GM12891 (cell line): ENCODE measurements at regions not wholly inside any gene's neighbourhood (a gene's known extent, or its start where the extent isn't known, plus 50 kb on each side); places are given as distances from the start of the nearest gene placed in this dataset.
"Not testable (repeated sequence)": the region's sequence is repeated elsewhere in the genome, so short reads cannot be mapped to it uniquely, and the experiment has no call there.

Source experiments
- DNase-seq: peaks from one replicate; pipeline ENCODE4 v3.0.0; 2011; ENCODE audit warnings: low spot score; ENCODE audit not compliant: insufficient read length
- FAIRE-seq: peaks from 2 replicates; lab custom pipeline; 2011; peaks lifted over from hg19 to GRCh38; lab: Jason Lieb, UNC
- PAX5 ChIP-seq: IDR thresholded peaks from 2 replicates; pipeline ENCODE4 v1.6.1; 2011; ENCODE audit warnings: low read length, moderate library complexity, mild to moderate bottlenecking; ENCODE audit not compliant: insufficient read depth, severe bottlenecking
- POLR2A ChIP-seq: IDR thresholded peaks from 2 replicates; pipeline ENCODE4 v1.6.1; 2011; ENCODE audit warnings: low read depth, low read length, control low read depth
- POLR2AphosphoS5 ChIP-seq: IDR thresholded peaks from 2 replicates; pipeline ENCODE4 v1.6.1; 2011; ENCODE audit warnings: low read depth, low read length, control low read depth
- POU2F2 ChIP-seq: IDR thresholded peaks from 2 replicates; pipeline ENCODE4 v1.6.1; 2011; ENCODE audit warnings: low read depth, mild to moderate bottlenecking, control low read depth, low read length, moderate library complexity
- SPI1 ChIP-seq: IDR thresholded peaks from 2 replicates; pipeline ENCODE4 v1.6.1; 2011; ENCODE audit warnings: low read depth, low read length, control low read depth
- TAF1 ChIP-seq: IDR thresholded peaks from 2 replicates; pipeline ENCODE4 v1.6.1; 2011; ENCODE audit warnings: low read depth, low read length, control low read depth

GRCh38 chr4:3874028-3874415 lies 107.8 kb downstream of the ADRA2C start:
- TF ChIP-seq SPI1 (no peak), TAF1 (no peak)
- FAIRE-seq (no peak), DNase-seq (no peak)

GRCh38 chr4:3874525-3875110 lies 108.4 kb downstream of the ADRA2C start:
- FAIRE-seq (no peak), DNase-seq (no peak)
- no peak for TF ChIP-seq POLR2AphosphoS5
- TF ChIP-seq SPI1 = no peak

- no peak for FAIRE-seq
Observed at GRCh38 chr4:3875466-3875865, 109.3 kb downstream of the ADRA2C start.

DNA sequence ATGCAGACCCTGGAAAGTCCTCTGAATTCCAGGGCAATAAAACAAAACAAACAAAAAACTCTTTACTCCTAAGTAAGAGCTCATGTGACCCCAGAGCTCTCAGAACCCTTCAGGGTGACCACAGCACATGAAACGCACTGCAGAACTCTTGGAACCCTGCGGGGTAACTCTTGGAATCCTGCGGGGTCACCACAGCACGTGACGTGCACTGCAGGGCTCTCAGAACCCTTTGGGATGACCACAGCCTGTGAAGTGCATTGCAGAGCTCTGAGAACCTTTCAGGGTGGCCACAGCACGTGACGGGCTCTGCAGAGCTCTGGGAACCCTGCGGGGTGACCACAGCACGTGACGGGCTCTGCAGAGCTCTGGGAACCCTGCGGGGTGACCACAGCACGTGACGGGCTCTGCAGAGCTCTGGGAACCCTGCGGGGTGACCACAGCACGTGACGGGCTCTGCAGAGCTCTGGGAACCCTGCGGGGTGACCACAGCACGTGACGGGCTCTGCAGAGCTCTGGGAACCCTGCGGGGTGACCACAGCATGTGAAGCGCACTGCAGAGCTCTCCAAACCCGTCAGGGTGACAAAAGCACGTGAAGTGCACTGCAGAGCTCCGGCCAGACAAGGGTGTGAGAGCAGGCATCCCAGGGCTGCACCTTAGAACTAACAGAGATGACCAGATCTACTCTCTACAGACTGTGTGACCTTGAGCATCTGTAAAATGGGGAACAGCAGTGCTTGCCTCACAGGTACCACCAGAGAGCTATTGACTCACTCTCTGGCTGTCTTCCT lies 110.1 kb downstream of the ADRA2C start:
- FAIRE-seq, DNase-seq: not testable (repeated sequence)

More at GRCh38 chr4:3875466-3875865, 109.3 kb downstream of the ADRA2C start:
- no peak for DNase-seq
- no peak for TF ChIP-seq TAF1
- no peak for TF ChIP-seq POLR2AphosphoS5
- no peak for TF ChIP-seq SPI1
- TF ChIP-seq POU2F2 = no peak
- no peak for TF ChIP-seq POLR2A

GRCh38 chr4:3877236-3877635 lies 111.1 kb downstream of the ADRA2C start:
- no peak for FAIRE-seq
- DNase-seq = no peak
- TF ChIP-seq POLR2A (no peak), POU2F2 (no peak), SPI1 (no peak), POLR2AphosphoS5 (no peak), TAF1 (no peak), PAX5 (no peak)

- no peak for TF ChIP-seq POU2F2
- no peak for TF ChIP-seq SPI1
- no peak for TF ChIP-seq PAX5
- TF ChIP-seq POLR2AphosphoS5 = no peak
- TF ChIP-seq POLR2A = no peak
- no peak for TF ChIP-seq TAF1
- FAIRE-seq (no peak), DNase-seq (no peak)
Observed at GRCh38 chr4:3877868-3878267, 111.7 kb downstream of the ADRA2C start.

- no peak for FAIRE-seq
- DNase-seq = no peak
- no peak for TF ChIP-seq POLR2AphosphoS5
- no peak for TF ChIP-seq PAX5
- TF ChIP-seq POU2F2 = no peak
- no peak for TF ChIP-seq POLR2A
- TF ChIP-seq SPI1 = no peak
- TF ChIP-seq TAF1 = no peak
Observed at GRCh38 chr4:3878678-3879077, 112.5 kb downstream of the ADRA2C start.

DNA sequence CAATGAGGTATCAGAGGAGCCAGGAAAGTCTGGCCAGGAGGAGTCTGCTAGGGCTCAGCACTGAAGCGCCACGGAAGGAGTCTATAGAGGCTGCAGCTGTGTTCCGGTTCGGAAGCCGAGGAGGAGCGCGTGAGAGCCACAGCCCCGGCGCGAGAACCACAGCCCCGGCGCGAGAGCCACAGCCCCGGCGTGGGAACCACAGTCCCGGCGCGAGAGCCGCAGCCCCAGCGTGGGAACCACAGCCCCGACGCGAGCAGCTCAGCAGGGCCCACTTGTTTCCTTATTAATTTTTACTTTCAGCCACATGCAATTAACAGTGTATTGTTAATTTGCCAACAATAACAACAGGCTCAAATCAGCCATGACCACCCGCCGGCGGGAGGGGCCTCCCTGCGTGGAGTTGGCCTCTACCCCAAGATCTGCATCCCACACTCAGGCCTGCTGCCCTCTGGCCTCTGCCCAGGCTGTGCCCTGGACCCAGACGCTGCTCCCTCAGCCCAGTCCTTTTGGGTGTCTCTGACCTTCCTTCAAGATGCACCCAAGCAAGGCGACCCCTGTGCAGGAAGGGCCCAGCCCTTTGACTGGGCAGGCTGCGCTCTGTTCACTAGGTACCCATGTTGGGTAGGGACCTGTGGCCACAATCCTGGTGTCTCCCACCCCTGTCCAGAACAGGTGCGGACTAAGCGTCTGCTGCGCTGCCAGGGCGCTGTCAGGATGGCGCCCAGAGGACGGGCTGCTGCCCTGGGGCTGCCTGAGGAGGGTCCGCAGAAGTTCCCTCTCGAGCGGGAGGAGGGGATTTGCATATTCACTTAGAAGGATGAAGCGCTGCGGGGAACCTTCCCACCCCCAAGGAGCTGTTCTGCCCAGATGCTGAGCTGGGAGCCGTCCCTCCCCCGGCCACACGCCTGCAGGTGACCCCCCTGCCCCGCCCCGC lies 113.8 kb downstream of the ADRA2C start:
- FAIRE-seq (no peak), DNase-seq (peak; percentile 12)
- TF ChIP-seq POU2F2 = 0 out of 2 replicates have a peak, but pooled peaks have one; percentile 15
- TF ChIP-seq TAF1 = no peak

DNA sequence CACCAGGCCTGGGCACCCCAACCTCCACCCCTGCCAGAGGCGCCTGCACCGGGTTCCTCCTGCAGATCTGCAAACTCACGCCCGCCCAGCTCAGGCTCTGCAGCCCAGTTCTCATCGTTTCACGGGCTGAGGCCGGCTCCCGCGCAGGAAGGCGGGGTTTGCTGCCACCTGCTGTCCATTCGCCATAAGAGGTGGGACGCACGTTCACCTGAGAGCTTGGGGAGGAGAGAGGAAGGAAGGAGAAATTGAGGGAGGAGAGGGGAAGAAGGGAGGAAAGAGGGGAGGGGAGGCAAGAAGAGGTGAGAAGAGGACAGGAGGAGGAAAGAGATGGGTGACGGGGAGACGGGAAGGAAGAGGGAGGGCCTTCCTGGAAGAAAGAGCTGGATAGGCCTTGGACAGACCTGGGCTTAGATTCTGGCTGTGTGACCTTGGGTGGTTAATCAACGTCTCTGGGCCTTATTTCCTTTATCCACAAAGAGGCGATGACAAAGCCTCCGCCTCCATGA lies 114.5 kb downstream of the ADRA2C start:
- FAIRE-seq (peak; percentile 82), DNase-seq (peak; percentile 74)
- no peak for TF ChIP-seq POU2F2
- TF ChIP-seq PAX5 = no peak
- TF ChIP-seq POLR2A = no peak
- no peak for TF ChIP-seq SPI1
- no peak for TF ChIP-seq POLR2AphosphoS5

GRCh38 chr4:3882316-3882885 lies 116.2 kb downstream of the ADRA2C start:
- DNase-seq, FAIRE-seq: not testable (repeated sequence)

DNA sequence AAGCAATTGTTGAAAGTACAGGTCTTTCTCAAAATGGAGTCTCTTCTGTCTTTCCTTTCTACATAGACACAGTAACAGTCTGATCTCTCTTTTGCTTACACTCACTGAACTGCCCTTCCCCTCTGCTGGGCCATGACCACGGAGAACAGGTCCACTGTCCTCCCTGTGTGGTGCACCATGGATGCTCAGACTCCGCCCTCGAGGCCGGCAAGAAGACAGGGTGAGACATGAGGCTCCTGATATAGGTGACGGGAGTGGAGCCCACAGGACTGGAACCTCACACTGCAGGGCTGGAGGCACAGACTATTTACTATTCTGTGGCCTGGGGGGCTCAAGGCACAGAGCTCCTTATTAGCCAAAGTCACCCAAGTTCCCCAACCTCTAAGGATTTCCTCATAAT lies 118.1 kb downstream of the ADRA2C start:
- not testable (repeated sequence) for FAIRE-seq, DNase-seq

- DNase-seq = not testable (repeated sequence)
Observed at GRCh38 chr4:3893590-3893989, 127.4 kb downstream of the ADRA2C start.

DNA sequence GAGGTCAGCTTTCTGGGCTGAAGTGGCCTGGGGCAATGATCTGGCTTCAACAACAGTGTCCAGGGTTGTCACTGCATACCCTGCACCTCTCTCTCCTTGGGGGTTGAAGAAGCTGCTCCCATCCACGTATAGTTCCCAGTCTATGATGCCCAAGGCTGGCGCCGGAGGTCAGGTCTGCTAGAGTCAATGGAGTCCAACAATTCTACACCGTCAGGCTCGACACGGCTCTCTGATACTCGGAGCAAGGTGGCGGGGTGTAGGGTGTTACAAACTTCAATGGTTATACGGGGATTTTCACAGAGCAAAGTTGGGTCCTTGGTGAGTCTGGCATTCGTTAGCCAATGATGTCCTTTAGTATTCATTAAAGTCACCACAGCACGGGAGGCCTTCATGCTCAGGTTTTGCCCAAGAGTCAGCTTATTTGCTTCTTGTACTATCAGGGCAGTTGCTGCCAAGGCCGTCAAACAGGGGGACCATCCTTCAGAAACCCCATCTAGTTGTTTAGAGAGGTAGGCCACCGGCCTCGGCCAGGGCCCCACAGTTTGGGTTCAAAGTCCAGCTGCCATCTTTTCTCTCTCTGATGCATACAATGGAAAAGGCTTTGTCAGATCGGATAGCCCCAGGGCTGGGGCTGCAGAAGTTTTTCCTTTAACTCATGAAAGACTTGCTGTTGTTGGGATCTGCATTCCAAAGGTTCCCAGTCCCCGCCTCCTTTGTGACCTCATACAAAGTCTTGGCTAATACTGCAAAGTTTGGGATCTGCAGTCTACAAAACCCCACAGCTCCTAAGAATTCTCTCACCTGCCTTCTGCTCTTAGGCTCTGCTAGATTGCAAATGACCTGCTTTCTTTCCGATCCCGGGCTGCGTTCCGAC lies 128.1 kb downstream of the ADRA2C start:
- FAIRE-seq = not testable (repeated sequence)

More at GRCh38 chr4:3893590-3893989, 127.4 kb downstream of the ADRA2C start:
- FAIRE-seq = not testable (repeated sequence)

More for the DNA sequence above, 128.1 kb downstream of the ADRA2C start:
- DNase-seq = not testable (repeated sequence)
